ENCODE measurements at regions not wholly inside any gene's neighbourhood (a gene's known extent, or its start where the extent isn't known, plus 50 kb on each side); places are given as distances from the start of the nearest gene placed in this dataset.

- TF ChIP-seq CTCF (IDR thresholded peaks at IDR 0.05 in 4 of 5, conservative IDR thresholded peaks at IDR 0.05 in 1 of 5) (no peak), POLR2A (IDR thresholded peaks at IDR 0.05) (no peak)
Observed at GRCh38 chr3:178960181-178960580, 111.4 kb downstream of the ZMAT3 start.

Measured in gastrocnemius medialis (tissue), 4 donors.